H1 (cell line): ENCODE measurements at regions not wholly inside any gene's neighbourhood (a gene's known extent, or its start where the extent isn't known, plus 50 kb on each side); places are given as distances from the start of the nearest gene placed in this dataset.

Source experiments
- CTCF ChIA-PET: fragments of 300-600 bp; sonication (Branson Sonifier 250); formaldehyde crosslinking; loops from one replicate; lab custom pipeline; 2021; ENCODE audit not compliant: partially characterized antibody; lab: Charles Lee
- POLR2A ChIA-PET: fragments of 300-600 bp; sonication (Branson Sonifier 250); formaldehyde crosslinking; loops from one replicate; lab custom pipeline; 2021; ENCODE audit warnings: inconsistent platforms; ENCODE audit not compliant: partially characterized antibody; lab: Charles Lee
- DNase-seq, 2 experiments: peaks; one replicate each; pipeline versions ENCODE4 v3.0.0 to v3.0.0-alpha.2; 2010 to 2022; ENCODE audit warnings: low spot score in 2 of 2, low read depth in 1 of 2, mixed read lengths in 1 of 2
- FAIRE-seq: peaks from 2 replicates; lab custom pipeline; 2011; peaks lifted over from hg19 to GRCh38; lab: Jason Lieb, UNC
- H2AFZ ChIP-seq: 2 replicates; pipeline ENCODE4 v1.8.1; 2012; ENCODE audit warnings: low read length, inconsistent platforms
- H2AK5ac ChIP-seq: 2 replicates; pipeline ENCODE4 v1.6.1; 2013; ENCODE audit warnings: low read depth, low read length
- H2BK120ac ChIP-seq: replicated peaks from 2 replicates; pipeline ENCODE3; 2013; ENCODE audit warnings: low read depth, low read length, inconsistent platforms
- H2BK12ac ChIP-seq: 2 replicates; pipeline ENCODE4 v1.6.1; 2013; ENCODE audit warnings: low read depth, low read length
- H2BK15ac ChIP-seq: 2 replicates; pipeline ENCODE4 v1.6.1; 2013; ENCODE audit warnings: low read length
- H2BK20ac ChIP-seq: 2 replicates; pipeline ENCODE4 v1.6.1; 2013; ENCODE audit warnings: low read length
- H2BK5ac ChIP-seq: 2 replicates; pipeline ENCODE4 v1.6.1; 2013; ENCODE audit warnings: low read depth, low read length
- H3K14ac ChIP-seq: 2 replicates; pipeline ENCODE4 v1.6.1; 2013; ENCODE audit warnings: inconsistent platforms; ENCODE audit not compliant: insufficient read length
- H3K18ac ChIP-seq: 2 replicates; pipeline ENCODE4 v1.6.1; 2013; ENCODE audit warnings: low read length; ENCODE audit errors: extremely low read depth
- H3K23ac ChIP-seq: 2 replicates; pipeline ENCODE4 v1.6.1; 2013; ENCODE audit warnings: inconsistent platforms; ENCODE audit not compliant: insufficient read length
- H3K23me2 ChIP-seq: 2 replicates; pipeline ENCODE4 v1.6.1; 2013; ENCODE audit warnings: low read depth, low read length
- H3K27ac ChIP-seq: 2 replicates; pipeline ENCODE4 v1.6.1; 2011; ENCODE audit warnings: low read depth, low read length, inconsistent platforms
- H3K27me3 ChIP-seq, 4 experiments: replicated peaks in 1 of 4; 1 replicate in 1 of 4; 2 replicates in 3 of 4; pipeline versions ENCODE4 v1.6.1 to v1.8.1; 2011 to 2013; ENCODE audit warnings: low read length in 3 of 4, mild to moderate bottlenecking in 3 of 4, inconsistent platforms in 2 of 4, mixed read lengths in 2 of 4, moderate library complexity in 1 of 4; ENCODE audit not compliant: control insufficient read depth in 3 of 4, insufficient read depth in 3 of 4; ENCODE audit errors: extremely low read depth in 1 of 4
- H3K36me3 ChIP-seq, 4 experiments: 2 replicates each; pipeline versions ENCODE4 v1.6.1 to v1.8.1; 2011 to 2013; ENCODE audit warnings: mild to moderate bottlenecking in 4 of 4, low read length in 3 of 4, moderate library complexity in 2 of 4, control low read depth in 1 of 4, inconsistent platforms in 1 of 4; ENCODE audit not compliant: insufficient read depth in 4 of 4, control insufficient read depth in 2 of 4
- H3K4ac ChIP-seq: replicated peaks from 2 replicates; pipeline ENCODE3; 2013; ENCODE audit warnings: low read length, low read depth, mixed read lengths, inconsistent platforms; ENCODE audit not compliant: insufficient read length
- H3K4me1 ChIP-seq, 4 experiments: replicated peaks in 1 of 4; 1 replicate in 1 of 4; 2 replicates in 3 of 4; pipeline versions ENCODE4 v1.6.1 to v1.8.1; 2011 to 2013; ENCODE audit warnings: low read length in 3 of 4, inconsistent platforms in 2 of 4, mixed read lengths in 1 of 4; ENCODE audit not compliant: insufficient read depth in 4 of 4, control insufficient read depth in 3 of 4
- H3K4me2 ChIP-seq, 2 experiments: 2 replicates each; pipeline versions ENCODE4 v1.6.1 to v1.8.1; 2011 to 2013; ENCODE audit warnings: low read depth in 2 of 2, low read length in 2 of 2, control low read depth in 1 of 2, inconsistent platforms in 1 of 2, mild to moderate bottlenecking in 1 of 2; ENCODE audit not compliant: insufficient read depth in 1 of 2
- H3K4me3 ChIP-seq, 4 experiments: fragments of 200-600, 300-600 bp in 1 of 4; sonication (generic), shearing (Covaris generic), sonication (Bioruptor Twin) in 1 of 4; 2 replicates each; pipeline versions ENCODE4 v1.5.1 to v1.8.1; 2011 to 2016; ENCODE audit warnings: low read length in 4 of 4, low read depth in 3 of 4, control low read depth in 2 of 4, inconsistent platforms in 2 of 4, mild to moderate bottlenecking in 2 of 4, mixed read lengths in 1 of 4, moderate library complexity in 1 of 4; ENCODE audit not compliant: insufficient read depth in 2 of 4; ENCODE audit errors: extremely low read depth in 1 of 4
- H3K56ac ChIP-seq: replicated peaks from 2 replicates; pipeline ENCODE3; 2013; ENCODE audit warnings: low read depth, mild to moderate bottlenecking, mixed read lengths, low read length, inconsistent platforms; ENCODE audit not compliant: insufficient read length
- H3K79me1 ChIP-seq: 2 replicates; pipeline ENCODE4 v1.6.1; 2013; ENCODE audit warnings: low read depth, low read length, control low read depth
- H3K79me2 ChIP-seq, 2 experiments: 2 replicates each; pipeline versions ENCODE4 v1.6.1 to v1.8.1; 2012 to 2013; ENCODE audit warnings: low read length in 2 of 2, mild to moderate bottlenecking in 2 of 2, inconsistent platforms in 1 of 2; ENCODE audit not compliant: insufficient read depth in 2 of 2, control insufficient read depth in 1 of 2
- H3K9ac ChIP-seq, 4 experiments: replicated peaks in 1 of 4; 1 replicate in 1 of 4; 2 replicates in 3 of 4; pipeline versions ENCODE4 v1.6.1 to v1.8.1; 2011 to 2013; ENCODE audit warnings: low read depth in 3 of 4, low read length in 3 of 4, control low read depth in 2 of 4, mild to moderate bottlenecking in 2 of 4, moderate library complexity in 2 of 4, inconsistent platforms in 1 of 4; ENCODE audit errors: extremely low read depth in 1 of 4
- H3K9me3 ChIP-seq, 2 experiments: 2 replicates each; pipeline versions ENCODE4 v1.6.1 to v1.8.1; 2012 to 2013; ENCODE audit warnings: mild to moderate bottlenecking in 2 of 2, moderate library complexity in 2 of 2, control low read depth in 1 of 2, inconsistent platforms in 1 of 2, low read depth in 1 of 2, low read length in 1 of 2, mixed read lengths in 1 of 2; ENCODE audit not compliant: insufficient read depth in 2 of 2
- H4K20me1 ChIP-seq, 2 experiments: replicated peaks in 1 of 2; 2 replicates each; pipeline versions ENCODE3 to v1.8.1; 2011 to 2013; ENCODE audit warnings: inconsistent platforms in 2 of 2, low read length in 2 of 2, mild to moderate bottlenecking in 1 of 2; ENCODE audit not compliant: insufficient read depth in 2 of 2, control insufficient read depth in 1 of 2
- H4K5ac ChIP-seq: 2 replicates; pipeline ENCODE4 v1.6.1; 2013; ENCODE audit warnings: low read length, low read depth, mixed read lengths, inconsistent platforms; ENCODE audit not compliant: insufficient read length
- H4K8ac ChIP-seq: 2 replicates; pipeline ENCODE4 v1.8.0; 2013; ENCODE audit warnings: mild to moderate bottlenecking, moderate library complexity, low read length, inconsistent platforms; ENCODE audit not compliant: insufficient read depth; ENCODE audit errors: extremely low read depth
- H4K91ac ChIP-seq: replicated peaks from 2 replicates; pipeline ENCODE3; 2013; ENCODE audit warnings: low read length, mixed read lengths, inconsistent platforms; ENCODE audit not compliant: insufficient read length
- BACH1 ChIP-seq: IDR thresholded peaks from 2 replicates; pipeline ENCODE4 v1.6.1; 2012; ENCODE audit warnings: low read length, improper control_type of control experiment
- BRCA1 ChIP-seq: IDR thresholded peaks from 2 replicates; pipeline ENCODE4 v1.6.1; 2012; ENCODE audit warnings: low read depth, low read length, improper control_type of control experiment
- CREB1 ChIP-seq: IDR thresholded peaks from 2 replicates; pipeline ENCODE4 v1.6.1; 2012; ENCODE audit warnings: inconsistent platforms
- GTF2F1 ChIP-seq: IDR thresholded peaks from 2 replicates; pipeline ENCODE4 v1.6.1; 2012; ENCODE audit warnings: low read depth, low read length, improper control_type of control experiment, borderline replicate concordance
- JUN ChIP-seq: IDR thresholded peaks from 2 replicates; pipeline ENCODE4 v1.6.1; 2011; ENCODE audit warnings: low read depth, mild to moderate bottlenecking, improper control_type of control experiment, low read length
- JUND ChIP-seq: IDR thresholded peaks from 2 replicates; pipeline ENCODE4 v1.6.1; 2011; ENCODE audit warnings: mild to moderate bottlenecking, improper control_type of control experiment, low read length
- POLR2A ChIP-seq, 2 experiments: IDR thresholded peaks; 1 replicate in 1 of 2; 2 replicates in 1 of 2; pipeline ENCODE4 v1.6.1; 2011; ENCODE audit warnings: low read depth in 2 of 2, low read length in 2 of 2, mild to moderate bottlenecking in 2 of 2; ENCODE audit errors: control extremely low read depth in 1 of 2
- RNF2 ChIP-seq: fragments of 200-900, 300-1000 bp; sonication (generic); IDR thresholded peaks from 2 replicates; pipeline ENCODE4 v1.7.1; 2016; ENCODE audit warnings: borderline replicate concordance, low read depth, mild to moderate bottlenecking, antibody characterized with exemption, low read length; ENCODE audit not compliant: poor library complexity, severe bottlenecking; ENCODE audit errors: missing control alignments
- SUZ12 ChIP-seq: fragments of 200-600 bp; sonication (generic); IDR thresholded peaks from 2 replicates; pipeline ENCODE4 v1.6.1; 2012; ENCODE audit warnings: mild to moderate bottlenecking, inconsistent platforms, low read length, moderate library complexity, mixed read lengths
- ZNF274 ChIP-seq: IDR thresholded peaks from 2 replicates; pipeline ENCODE4 v1.7.0; 2012; ENCODE audit warnings: low read length, borderline replicate concordance; ENCODE audit errors: extremely low read depth
- WGBS, 2 experiments: shearing (Covaris generic) in 1 of 2; methylation state at CpG; one replicate each; pipeline versions ENCODE4 v1.1.6 to v1.1.7; 2013 to 2015; ENCODE audit warnings: low lambda C conversion rate in 2 of 2, mixed read lengths in 2 of 2, inconsistent platforms in 1 of 2, low coverage in 1 of 2, missing lambda C conversion rate in 1 of 2; ENCODE audit not compliant: insufficient replicate concordance in 2 of 2, insufficient coverage in 1 of 2, insufficient read length in 1 of 2; ENCODE audit errors: extremely low coverage in 1 of 2, missing lambda C conversion rate in 1 of 2; 5-methylcytosine and 5-hydroxymethylcytosine counted together

GRCh38 chr1:98454666-98455065, 206.9 kb upstream of the SNX7 start:
- Histone ChIP-seq H3K27me3 (no peaks in the 10 kb centered on the region), H3K9me3 (no peaks in the 10 kb centered on the region), H3K79me2 (no peaks in the 10 kb centered on the region), H3K9ac (no peak overlapping the region), H3K4me3 (no peak overlapping the region), H3K23me2 (no peaks in the 10 kb centered on the region), H4K91ac (no peak overlapping the region), H4K8ac (no peak overlapping the region), H3K4me2 (no peak overlapping the region), H3K14ac (no peak overlapping the region), H2BK12ac (no peak overlapping the region), H3K4ac (no peak overlapping the region), H4K5ac (no peak overlapping the region), H2AK5ac (no peak overlapping the region), H2BK5ac (no peak overlapping the region), H4K20me1 (no peaks in the 10 kb centered on the region), H2BK20ac (no peak overlapping the region), H2AFZ (peak overlapping the region; percentile 30; the same call in 1 of the 2 replicates), H3K27ac (no peak overlapping the region), H3K4me1 (peaks cover 0 to 5% (median 0%) of the 10 kb centered on the region in 4 experiments; a peak in 4 of 7 replicates), H3K79me1 (no peaks in the 10 kb centered on the region), H3K18ac (no peak overlapping the region), H3K56ac (no peak overlapping the region), H2BK15ac (no peak overlapping the region), H3K23ac (no peak overlapping the region), H3K36me3 (no peaks in the 10 kb centered on the region), H2BK120ac (no peak overlapping the region)
- ChIA-PET POLR2A (no interaction called here), CTCF (no interaction called here)
- 94% methylated on average over 4 of the region's 4 CpGs; no CpG with 5 or more reads in 1 of the 2 experiments for WGBS, 2 experiments
- FAIRE-seq (no peak), DNase-seq (no peak)
- TF ChIP-seq POLR2A (IDR thresholded peaks at IDR 0.05; ENCODE audit: control extremely low read depth in 1 of 2, low read depth in 2 of 2, low read length in 2 of 2) = no peak
- no peak for TF ChIP-seq BACH1
- TF ChIP-seq JUND = no peak
- TF ChIP-seq SUZ12 = no peak
- no peak for TF ChIP-seq ZNF274
- no peak for TF ChIP-seq JUN
- no peak for TF ChIP-seq BRCA1
- TF ChIP-seq CREB1 = no peak
- no peak for TF ChIP-seq GTF2F1
- TF ChIP-seq RNF2 = no peak
